Neural crest cell (in vitro differentiated cells): ENCODE measurements at regions not wholly inside any gene's neighbourhood (a gene's known extent, or its start where the extent isn't known, plus 50 kb on each side); places are given as distances from the start of the nearest gene placed in this dataset.

Source experiments
- DNase-seq: peaks from one replicate; pipeline ENCODE4 v3.0.0; 2021; ENCODE audit warnings: low read depth, mixed read lengths, low spot score
- H3K27ac Mint-ChIP-seq: one replicate; pipeline ENCODE4 v1.8.0; 2021; ENCODE audit warnings: mild to moderate bottlenecking, mixed read lengths; ENCODE audit not compliant: unreplicated experiment
- H3K27me3 Mint-ChIP-seq: 2 replicates; pipeline ENCODE4 v1.8.0; 2021; ENCODE audit warnings: low read depth, mild to moderate bottlenecking, mixed read lengths
- H3K36me3 Mint-ChIP-seq: 2 replicates; pipeline ENCODE4 v1.8.0; 2021; ENCODE audit warnings: low read depth, mild to moderate bottlenecking, mixed read lengths
- H3K4me1 Mint-ChIP-seq: 2 replicates; pipeline ENCODE4 v1.8.0; 2021; ENCODE audit warnings: mixed read lengths
- H3K4me3 Mint-ChIP-seq: one replicate; pipeline ENCODE4 v1.8.0; 2021; ENCODE audit warnings: mild to moderate bottlenecking, mixed read lengths
- H3K9me3 Mint-ChIP-seq: 2 replicates; pipeline ENCODE4 v1.8.0; 2021; ENCODE audit warnings: mixed read lengths
- TF ChIP-seq, protein P1 (sequence below): fragments of 200-600 bp; sonication (generic); conservative IDR thresholded peaks from 2 replicates; pipeline ENCODE4 v1.5.0; 2021; ENCODE audit warnings: antibody characterized with exemption, mild to moderate bottlenecking

DNA sequence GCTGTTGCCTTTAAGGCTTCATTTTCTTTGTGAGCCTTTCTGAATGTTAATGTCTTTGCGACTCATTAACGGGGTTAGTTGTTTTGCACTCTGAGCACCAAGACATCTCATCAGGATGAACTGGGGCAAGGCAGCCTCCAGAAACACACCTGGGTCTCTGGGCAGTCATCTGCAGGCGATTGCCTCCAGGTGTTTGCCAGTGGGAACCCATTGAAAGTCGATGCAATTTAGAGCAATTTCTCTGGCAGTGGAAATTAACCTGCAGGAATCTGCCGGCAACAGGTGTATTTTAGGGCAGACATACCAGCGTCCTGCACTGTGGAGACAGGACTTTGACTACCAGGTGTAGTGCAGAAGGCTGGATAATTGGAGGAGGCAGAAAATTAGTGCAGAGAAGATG, 661.0 kb upstream of the PTBP2 start:
- Mint-ChIP-seq H3K4me1 (no peaks in the 10 kb centered on the region), H3K4me3 (no peak overlapping the region), H3K36me3 (peaks cover 7% of the 10 kb centered on the region), H3K27ac (no peak overlapping the region), H3K27me3 (no peaks in the 10 kb centered on the region), H3K9me3 (peaks cover 8% of the 10 kb centered on the region)
- no peak for DNase-seq
- TF ChIP-seq, protein P1, sequence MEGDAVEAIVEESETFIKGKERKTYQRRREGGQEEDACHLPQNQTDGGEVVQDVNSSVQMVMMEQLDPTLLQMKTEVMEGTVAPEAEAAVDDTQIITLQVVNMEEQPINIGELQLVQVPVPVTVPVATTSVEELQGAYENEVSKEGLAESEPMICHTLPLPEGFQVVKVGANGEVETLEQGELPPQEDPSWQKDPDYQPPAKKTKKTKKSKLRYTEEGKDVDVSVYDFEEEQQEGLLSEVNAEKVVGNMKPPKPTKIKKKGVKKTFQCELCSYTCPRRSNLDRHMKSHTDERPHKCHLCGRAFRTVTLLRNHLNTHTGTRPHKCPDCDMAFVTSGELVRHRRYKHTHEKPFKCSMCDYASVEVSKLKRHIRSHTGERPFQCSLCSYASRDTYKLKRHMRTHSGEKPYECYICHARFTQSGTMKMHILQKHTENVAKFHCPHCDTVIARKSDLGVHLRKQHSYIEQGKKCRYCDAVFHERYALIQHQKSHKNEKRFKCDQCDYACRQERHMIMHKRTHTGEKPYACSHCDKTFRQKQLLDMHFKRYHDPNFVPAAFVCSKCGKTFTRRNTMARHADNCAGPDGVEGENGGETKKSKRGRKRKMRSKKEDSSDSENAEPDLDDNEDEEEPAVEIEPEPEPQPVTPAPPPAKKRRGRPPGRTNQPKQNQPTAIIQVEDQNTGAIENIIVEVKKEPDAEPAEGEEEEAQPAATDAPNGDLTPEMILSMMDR: no peak

DNA sequence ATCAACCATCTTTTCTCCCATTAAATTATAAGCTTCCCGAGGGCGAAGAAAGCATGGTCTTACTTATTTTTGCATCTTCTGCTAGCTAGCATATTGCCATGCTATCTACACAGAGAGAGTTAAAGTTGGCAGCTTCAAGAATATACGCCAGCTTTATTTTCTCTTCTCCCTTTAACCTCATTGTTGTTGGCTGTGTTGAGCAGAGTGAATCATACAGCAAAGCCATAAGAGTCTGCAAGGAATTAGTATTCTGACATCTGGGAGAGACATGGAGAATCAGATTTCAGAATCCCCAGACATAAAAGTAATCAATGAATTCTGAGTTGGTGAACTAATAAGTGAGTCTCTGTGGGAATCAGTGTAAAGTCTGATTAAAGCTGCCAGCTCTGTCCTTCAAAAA, 649.6 kb upstream of the PTBP2 start:
- TF ChIP-seq, protein P1: no peak
- Mint-ChIP-seq H3K9me3 (no peaks in the 10 kb centered on the region), H3K4me3 (no peak overlapping the region), H3K27me3 (no peaks in the 10 kb centered on the region), H3K4me1 (no peaks in the 10 kb centered on the region), H3K27ac (no peak overlapping the region), H3K36me3 (no peaks in the 10 kb centered on the region)
- no peak for DNase-seq

DNA sequence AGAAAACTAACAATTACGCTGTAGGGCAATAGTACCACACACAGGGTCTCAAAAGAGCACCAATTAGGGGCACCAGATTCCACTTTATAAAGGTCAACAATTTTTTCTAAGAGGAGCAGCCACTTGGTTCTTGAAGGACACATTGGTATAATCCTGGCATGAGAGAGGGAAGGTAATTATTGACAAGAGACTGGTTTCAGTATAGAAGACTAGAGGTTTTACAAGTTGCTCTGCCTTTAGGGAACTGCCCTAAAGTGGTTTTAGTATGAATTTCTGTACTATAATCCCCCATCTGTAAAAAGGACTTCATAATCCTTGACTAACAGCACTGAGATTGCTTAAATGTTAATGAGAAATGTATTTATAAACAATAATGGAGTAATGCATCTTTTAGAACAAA, 648.5 kb upstream of the PTBP2 start:
- H3K27ac Mint-ChIP-seq: no peak overlapping the region
- no peak for DNase-seq
- H3K36me3 Mint-ChIP-seq: no peaks in the 10 kb centered on the region
- H3K4me3 Mint-ChIP-seq: no peak overlapping the region
- TF ChIP-seq, protein P1: no peak
- no peaks in the 10 kb centered on the region for H3K4me1 Mint-ChIP-seq
- H3K9me3 Mint-ChIP-seq: no peaks in the 10 kb centered on the region
- H3K27me3 Mint-ChIP-seq: no peaks in the 10 kb centered on the region

DNA sequence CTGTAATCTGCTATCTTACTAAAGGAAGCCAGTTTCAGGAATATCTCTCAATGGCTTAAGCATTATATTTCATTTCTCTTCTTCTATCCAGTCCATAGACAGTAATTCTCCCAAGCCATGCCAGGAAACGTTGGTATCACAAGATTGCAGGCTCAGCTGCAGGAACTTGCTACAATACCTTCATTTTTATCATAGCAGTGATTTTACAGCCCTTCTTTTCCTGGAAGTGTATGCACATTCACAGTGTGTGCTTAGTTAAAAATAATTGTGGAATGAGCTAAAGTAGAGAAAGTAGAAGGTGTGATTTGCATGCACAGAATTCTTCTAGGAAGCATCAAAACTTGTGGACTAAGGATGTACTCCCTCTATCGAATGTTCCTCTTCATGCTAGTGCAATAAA, 647.2 kb upstream of the PTBP2 start:
- no peaks in the 10 kb centered on the region for H3K4me1 Mint-ChIP-seq
- H3K4me3 Mint-ChIP-seq: no peak overlapping the region
- no peak overlapping the region for H3K27ac Mint-ChIP-seq
- no peaks in the 10 kb centered on the region for H3K27me3 Mint-ChIP-seq
- no peaks in the 10 kb centered on the region for H3K9me3 Mint-ChIP-seq
- DNase-seq: no peak
- H3K36me3 Mint-ChIP-seq: no peaks in the 10 kb centered on the region
- TF ChIP-seq, protein P1: no peak

DNA sequence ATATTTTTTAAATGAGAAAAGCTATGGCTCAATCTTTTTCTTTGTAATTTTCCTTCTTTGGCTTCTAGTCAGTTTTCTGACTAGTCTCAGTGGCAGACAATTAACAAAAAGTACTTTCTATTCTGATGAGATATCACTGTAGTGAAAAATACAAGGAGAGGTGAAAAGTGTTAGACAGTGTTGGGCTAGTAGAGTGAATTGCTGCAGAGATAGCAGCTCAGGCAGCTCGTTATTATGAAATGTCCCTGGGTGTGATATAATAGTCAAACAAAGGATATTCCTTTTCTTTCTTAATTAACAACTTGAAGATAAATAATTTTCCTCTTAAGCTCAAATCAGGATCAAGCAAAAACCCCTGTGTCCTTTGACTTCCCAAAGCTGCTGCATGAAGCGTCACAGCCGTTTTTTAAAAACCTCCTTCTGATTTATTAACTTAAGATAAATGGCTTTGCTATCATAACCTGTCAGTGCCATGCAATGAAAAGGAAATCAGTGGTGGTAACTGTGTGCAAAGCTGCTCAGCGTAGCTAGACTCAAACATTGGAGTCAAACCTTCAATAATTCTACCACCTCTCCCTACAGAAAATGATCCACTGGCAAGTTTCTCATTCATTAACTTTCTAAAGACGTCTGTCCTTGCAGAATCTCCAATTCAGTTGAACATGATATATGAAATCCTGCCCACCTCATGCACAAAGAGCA, 646.6 kb upstream of the PTBP2 start:
- no peak for DNase-seq
- H3K4me1 Mint-ChIP-seq: no peaks in the 10 kb centered on the region
- H3K9me3 Mint-ChIP-seq: no peaks in the 10 kb centered on the region
- no peaks in the 10 kb centered on the region for H3K27me3 Mint-ChIP-seq
- H3K27ac Mint-ChIP-seq: no peak overlapping the region
- TF ChIP-seq, protein P1: no peak
- no peak overlapping the region for H3K4me3 Mint-ChIP-seq
- no peaks in the 10 kb centered on the region for H3K36me3 Mint-ChIP-seq
